HPDE6-E6E7 (cell line): ENCODE measurements at regions not wholly inside any gene's neighbourhood (a gene's known extent, or its start where the extent isn't known, plus 50 kb on each side); places are given as distances from the start of the nearest gene placed in this dataset.
A peak's percentile ranks its signal among the peaks of the same experiment; 100 is the strongest.

Experiments
- DNase-seq: peaks from one replicate; pipeline ENCODE4 v3.0.0; 2011; ENCODE audit warnings: missing footprints; ENCODE audit errors: extremely low spot score

DNA sequence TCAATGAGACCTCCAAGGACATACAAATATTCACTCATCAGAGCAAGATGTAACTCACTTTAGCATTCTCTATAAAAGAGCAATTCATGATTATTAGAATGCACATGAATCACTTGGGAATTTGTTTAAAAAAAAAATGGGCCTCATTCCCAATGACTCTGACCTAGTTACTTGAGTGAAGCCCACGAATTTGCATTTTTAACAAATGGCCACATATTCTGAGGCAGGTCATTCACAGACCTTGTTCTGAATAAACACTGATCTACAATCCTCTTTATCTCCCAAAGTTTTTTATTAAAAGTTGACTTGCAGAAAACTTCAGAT lies 255.1 kb upstream of the VEGFC start:
- no peak for DNase-seq

GRCh38 chr4:177051473-177052060 lies 258.1 kb upstream of the NEIL3 start:
- DNase-seq: peak; percentile 2

- no peak for DNase-seq
These were observed 257.3 kb upstream of the NEIL3 start for GRCh38 chr4:177052211-177052934.

DNA sequence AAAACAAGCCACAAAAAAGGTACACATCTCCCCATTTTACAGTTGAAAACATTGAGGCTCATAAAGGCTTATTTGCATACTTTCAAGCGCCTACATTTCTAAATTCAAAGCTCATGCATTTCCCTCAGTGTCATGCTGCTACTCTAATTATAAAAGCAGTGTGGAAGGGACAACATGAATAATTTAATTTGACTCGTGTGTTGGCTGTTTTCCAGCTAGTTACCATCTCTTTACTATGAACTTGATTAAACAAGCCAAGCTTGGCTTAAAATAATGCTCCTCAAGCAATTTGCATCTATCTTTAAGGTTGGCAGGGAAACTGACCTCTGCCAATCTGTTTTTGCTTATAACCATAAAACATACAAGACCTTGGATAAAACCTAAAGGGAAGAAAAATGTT lies 252.5 kb upstream of the NEIL3 start:
- DNase-seq: no peak

DNA sequence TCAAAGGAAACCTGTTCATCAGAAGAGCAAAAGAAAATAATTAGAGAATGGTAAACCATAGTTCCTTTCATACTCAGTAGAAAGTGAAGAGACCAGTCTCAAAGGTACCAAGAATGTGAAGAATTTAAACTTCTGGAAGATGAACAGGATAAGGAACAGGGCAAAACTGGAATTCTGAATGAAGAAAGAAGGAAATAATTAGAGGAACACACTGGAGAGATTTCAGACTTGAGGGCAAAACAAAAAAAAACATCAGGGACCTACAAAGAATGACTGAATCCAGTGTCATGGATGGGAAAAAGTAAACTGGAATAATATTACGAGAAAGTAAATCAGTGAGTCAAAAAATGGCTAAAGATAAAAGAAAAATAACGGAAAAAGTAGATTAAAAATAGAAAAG lies 245.6 kb upstream of the NEIL3 start:
- DNase-seq: no peak

- DNase-seq: no peak
These were observed 244.8 kb upstream of the NEIL3 start for GRCh38 chr4:177064729-177065394.

DNA sequence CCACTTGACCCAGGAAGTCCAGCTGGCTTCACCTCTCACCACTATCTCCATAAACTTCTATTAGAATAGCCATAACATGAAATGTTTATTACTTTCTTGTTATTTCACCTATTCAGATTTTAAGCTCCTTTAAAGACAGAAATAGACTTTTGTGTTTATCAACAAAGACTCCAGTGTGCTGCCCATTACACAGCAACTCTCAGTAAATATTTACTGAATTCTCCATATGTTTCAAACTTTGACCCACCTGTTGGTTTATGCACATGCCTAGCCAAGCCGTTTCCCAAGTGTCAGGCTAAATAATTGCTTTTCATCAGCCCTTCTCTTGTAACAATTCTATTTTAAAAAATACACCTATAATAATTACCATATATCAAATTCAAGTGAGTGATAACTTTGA lies 242.9 kb upstream of the NEIL3 start:
- DNase-seq: no peak

DNA sequence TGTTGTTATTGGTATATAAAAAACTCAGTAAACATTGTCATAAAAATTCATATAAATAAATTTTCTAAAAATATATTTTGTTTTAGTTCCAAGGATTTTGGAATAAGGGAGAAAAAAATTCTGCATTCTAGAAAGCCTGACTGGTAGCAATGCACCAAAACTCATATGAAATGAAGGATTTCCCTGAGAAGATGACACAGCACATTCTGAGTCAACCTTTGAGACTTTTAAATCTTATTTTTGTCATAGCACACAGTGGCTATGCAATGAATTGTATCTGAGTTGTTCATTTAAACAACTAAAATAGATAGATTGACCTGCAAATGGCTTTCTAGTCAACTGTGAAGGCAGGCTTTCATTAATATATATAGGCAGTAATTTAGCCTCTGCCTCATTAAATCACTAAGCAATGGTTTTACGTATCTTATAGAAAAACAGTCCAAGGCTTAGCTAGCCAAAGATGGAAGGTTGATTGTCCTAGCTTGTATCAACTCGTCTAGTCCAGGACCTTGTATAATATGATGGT lies 239.1 kb upstream of the NEIL3 start:
- DNase-seq: no peak

DNA sequence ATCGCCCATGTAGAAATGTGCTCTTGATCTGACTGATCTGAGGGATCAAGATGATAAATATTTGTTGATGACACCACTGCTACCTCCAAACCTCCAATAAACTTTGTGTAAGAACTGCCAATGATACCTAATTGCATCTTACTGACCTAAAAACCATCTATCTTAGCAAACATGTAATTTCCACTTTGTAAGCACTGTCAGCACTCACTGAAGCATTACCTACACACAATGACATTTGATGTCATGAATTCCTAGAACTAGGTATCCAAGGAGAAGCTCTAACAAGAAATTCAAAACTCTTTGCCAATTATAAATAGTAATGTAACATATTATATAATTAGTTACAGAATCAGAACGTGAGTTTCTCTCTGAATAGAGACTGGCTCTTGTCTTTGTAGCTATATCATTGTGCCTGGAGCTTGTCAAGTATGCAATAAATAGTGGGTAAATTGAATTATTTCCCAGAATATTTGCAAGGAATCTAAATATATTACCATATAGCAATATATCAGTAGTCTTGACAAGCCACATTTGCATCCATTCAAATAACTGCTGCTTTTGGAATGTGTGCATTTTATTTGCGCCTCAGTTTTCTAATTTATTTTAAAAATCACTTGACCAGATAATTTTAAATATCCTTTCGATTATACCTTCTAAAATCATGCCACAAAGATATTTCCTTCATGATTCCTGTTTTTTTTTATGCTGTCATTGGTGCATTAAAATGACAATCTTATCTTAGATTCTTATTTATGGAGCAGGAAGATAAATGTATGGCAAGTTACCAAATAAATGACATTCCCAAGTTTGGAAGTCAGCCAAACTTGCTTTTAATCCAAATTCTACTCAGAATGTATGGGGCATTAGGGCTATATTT lies 232.3 kb upstream of the NEIL3 start:
- DNase-seq: no peak

DNA sequence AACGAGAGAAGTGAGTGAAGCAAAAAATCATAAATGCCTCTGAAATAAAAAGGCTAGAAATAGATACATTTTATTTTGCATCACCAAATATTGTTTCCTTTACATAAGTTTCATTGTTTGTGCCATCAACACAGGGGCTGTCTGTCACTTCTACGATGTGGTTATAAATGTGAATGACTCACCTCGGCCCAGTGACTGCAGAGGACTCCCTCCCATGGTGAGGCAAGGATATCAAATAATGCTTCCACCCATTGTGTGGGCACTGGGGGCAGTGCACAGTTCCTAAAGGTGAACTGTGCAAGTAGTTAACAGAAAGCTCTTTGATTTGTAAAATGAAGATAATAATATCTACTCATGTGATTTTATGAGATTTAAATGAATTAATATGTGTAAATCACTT lies 230.3 kb upstream of the NEIL3 start:
- no peak for DNase-seq

- DNase-seq: no peak
These were observed 229.3 kb upstream of the NEIL3 start for GRCh38 chr4:177080388-177080787.

- no peak for DNase-seq
These were observed 222.6 kb upstream of the NEIL3 start for GRCh38 chr4:177087060-177087459.

DNA sequence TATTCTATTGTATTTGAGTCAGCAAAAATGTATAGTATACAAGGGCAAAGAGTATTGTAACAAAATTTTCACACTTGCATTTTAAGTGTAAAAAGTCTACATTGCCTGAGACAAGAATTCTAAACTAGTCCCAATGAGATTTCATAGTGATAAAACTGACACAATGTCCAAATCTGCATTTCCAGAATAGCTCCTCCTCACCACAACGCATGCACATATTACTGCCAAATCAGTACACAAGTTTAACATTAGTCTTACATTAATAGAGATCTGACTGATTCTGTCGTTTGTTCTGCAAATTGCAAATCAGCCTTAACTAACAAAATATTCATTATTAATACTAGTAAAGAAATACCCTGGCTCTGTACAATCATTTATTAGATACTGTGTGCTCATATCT lies 222.2 kb upstream of the NEIL3 start:
- no peak for DNase-seq

DNA sequence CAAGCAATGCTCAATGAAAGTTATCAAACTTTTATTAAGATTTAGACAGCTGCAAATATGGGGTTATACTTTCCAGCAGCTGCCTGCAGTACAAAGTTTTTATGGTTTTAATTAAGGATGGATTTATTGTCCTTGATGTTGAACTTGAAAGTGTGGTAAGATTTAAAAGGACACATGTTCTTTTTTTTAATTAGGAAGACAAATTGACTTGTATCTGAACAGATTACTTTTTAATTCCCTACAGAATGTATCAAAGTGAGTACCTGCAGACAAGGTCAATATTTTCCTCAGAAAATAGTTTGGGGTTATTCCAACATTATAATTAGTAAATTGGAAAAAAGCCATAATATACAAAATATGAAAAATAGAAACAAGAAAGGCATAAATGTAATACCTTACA lies 218.2 kb upstream of the NEIL3 start:
- no peak for DNase-seq

DNA sequence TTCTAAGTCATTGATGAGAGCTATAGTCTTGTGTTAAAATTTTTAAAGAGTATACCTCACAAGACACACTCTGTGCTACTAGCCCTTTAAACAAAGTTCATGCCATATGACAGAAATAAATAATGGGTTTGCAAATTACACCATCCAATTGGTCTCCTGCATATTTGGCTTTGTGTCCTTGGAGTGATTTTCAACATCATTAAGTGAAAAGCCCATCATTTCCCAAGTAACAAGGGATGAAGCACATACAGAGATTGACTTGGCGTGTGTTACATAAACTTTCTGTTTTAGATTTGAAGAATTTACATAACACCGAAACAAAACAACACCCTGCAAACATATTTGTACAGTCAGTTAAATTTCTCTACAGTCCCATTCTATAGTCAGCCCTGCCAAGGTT lies 216.9 kb upstream of the NEIL3 start:
- no peak for DNase-seq

DNA sequence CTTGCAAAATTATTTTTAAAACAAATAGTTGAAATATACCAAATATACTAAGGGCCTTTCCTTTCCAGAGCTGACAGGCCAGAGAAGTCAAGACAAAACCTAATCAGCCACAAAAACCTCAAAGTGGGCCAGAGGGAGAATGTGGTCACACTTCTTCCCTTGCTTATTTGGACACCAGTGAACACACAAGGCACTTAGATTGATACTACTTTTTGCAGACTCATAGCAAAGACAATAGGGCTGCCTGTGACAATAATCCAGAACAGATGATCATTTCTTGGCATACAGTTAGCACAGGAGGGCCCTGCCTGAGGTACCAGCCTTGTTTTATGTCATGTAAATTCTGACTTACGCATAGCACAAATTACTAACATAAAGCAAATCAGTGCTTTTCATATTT lies 215.7 kb upstream of the NEIL3 start:
- no peak for DNase-seq

DNA sequence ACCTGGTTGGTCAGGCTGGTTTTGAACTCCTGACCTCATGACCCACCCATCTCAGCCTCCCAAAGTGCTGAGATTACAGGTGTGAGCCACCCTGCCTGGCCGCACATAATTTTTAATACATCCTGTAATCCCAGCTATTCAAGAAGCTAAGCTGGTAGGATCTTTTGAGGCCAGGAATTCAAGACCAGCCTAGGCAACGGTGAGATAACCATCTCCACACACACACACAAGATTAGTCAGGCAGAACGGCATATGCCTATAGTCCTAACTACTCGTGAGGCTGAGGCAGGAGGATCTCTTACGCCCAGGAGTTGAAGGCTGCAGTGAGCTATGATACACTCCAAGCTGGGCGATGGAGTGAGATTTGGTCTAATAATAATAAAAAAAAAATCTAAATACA lies 212.4 kb upstream of the NEIL3 start:
- no peak for DNase-seq

GRCh38 chr4:177099211-177099610 lies 210.5 kb upstream of the NEIL3 start:
- no peak for DNase-seq

GRCh38 chr4:177100307-177100706 lies 209.4 kb upstream of the NEIL3 start:
- no peak for DNase-seq

- no peak for DNase-seq
These were observed 206.1 kb upstream of the NEIL3 start for GRCh38 chr4:177103619-177104018.

DNA sequence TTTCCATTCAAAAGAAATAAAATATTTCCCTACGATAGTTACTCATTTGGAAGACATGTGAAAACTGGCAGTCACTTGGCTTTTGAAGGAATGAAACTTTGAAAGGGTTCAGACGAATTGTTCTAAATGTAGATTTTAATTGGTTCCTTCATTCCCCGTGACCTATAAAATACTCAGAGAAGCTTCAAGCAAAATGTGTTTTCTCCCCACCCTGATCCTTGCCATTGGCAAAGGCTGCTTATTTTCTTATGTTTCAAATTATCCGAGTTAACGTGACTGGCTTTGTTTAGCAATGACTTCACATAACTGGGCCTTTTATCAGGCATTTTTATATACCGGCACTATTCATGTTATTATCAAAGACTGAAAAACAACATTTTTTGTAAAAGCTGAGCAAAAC lies 204.1 kb upstream of the NEIL3 start:
- no peak for DNase-seq

DNA sequence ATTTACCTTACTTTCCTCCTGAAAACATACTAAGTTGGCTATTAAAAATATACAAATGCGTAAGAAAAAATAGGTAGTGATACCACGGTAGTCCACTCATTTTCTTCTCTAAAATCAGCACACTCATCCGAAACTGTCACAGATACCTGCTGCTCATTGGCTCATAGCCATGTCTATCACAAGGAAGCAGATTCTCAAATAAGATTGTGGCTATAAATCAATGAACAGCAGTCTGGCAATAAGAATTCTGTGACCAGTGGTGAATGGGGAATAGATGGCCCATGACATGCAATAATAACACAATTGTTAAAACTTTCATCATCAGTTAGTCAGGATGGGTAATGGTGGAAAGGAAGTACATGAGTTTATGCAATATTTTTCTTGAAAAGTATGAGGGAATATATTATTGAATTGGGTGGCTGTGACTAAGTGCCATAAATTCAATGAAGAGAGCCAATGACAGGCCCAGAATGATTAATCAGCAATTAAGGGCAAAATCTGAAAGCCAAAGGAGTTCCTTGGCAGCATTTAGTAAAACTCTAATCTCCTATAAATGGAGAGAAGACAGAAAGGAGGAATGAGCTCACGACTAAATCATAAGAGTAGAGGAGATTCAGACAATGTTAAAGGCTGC lies 202.3 kb upstream of the NEIL3 start:
- DNase-seq: no peak
